ENCODE measurements at regions not wholly inside any gene's neighbourhood (a gene's known extent, or its start where the extent isn't known, plus 50 kb on each side); places are given as distances from the start of the nearest gene placed in this dataset.

DNA sequence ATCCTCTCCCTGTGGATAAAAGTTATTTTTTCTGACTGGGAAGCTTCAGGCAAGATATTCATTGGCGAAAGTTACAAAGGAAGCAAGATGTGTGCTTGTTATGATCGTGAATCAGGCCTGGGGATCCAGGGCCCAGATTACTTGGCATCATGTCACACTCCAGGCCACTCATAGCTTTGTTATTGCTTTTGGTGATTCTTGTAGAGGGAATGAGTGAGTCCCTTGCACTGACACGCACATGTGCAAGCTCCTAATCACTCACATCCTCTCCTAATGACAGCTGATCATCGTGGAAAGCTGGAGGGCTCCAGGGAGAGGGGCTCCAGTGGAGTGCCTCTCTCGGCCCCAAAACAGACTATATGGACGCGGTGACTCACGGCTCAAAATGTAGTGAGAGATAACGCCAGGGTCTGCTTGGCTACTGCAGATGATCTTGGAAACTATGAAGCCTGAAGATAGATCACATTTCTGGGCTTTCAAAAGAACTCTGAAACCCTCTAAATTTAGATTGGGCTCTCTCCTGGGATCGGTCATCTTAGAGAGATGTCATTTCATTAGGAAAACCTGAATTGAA lies 481.1 kb upstream of the USP24 start:
- no peaks in the 10 kb centered on the region; the same call in 1 of the 2 replicates for H3K27me3 Mint-ChIP-seq (ENCODE audit: low read depth)
- H3K4me3 Mint-ChIP-seq, result no peak overlapping the region
- H3K4me1 Mint-ChIP-seq, result 0 out of 2 replicates have a peak, but pooled peaks cover 3% of the 10 kb centered on the region
- ChIA-PET POLR2A (no interaction called here), CTCF (no interaction called here)
- ATAC-seq (no peak), DNase-seq (ENCODE audit: low spot score) (no peak)
- H3K27ac Mint-ChIP-seq, result no peak overlapping the region
- no peaks in the 10 kb centered on the region for H3K36me3 Mint-ChIP-seq
- TF ChIP-seq, protein P1, sequence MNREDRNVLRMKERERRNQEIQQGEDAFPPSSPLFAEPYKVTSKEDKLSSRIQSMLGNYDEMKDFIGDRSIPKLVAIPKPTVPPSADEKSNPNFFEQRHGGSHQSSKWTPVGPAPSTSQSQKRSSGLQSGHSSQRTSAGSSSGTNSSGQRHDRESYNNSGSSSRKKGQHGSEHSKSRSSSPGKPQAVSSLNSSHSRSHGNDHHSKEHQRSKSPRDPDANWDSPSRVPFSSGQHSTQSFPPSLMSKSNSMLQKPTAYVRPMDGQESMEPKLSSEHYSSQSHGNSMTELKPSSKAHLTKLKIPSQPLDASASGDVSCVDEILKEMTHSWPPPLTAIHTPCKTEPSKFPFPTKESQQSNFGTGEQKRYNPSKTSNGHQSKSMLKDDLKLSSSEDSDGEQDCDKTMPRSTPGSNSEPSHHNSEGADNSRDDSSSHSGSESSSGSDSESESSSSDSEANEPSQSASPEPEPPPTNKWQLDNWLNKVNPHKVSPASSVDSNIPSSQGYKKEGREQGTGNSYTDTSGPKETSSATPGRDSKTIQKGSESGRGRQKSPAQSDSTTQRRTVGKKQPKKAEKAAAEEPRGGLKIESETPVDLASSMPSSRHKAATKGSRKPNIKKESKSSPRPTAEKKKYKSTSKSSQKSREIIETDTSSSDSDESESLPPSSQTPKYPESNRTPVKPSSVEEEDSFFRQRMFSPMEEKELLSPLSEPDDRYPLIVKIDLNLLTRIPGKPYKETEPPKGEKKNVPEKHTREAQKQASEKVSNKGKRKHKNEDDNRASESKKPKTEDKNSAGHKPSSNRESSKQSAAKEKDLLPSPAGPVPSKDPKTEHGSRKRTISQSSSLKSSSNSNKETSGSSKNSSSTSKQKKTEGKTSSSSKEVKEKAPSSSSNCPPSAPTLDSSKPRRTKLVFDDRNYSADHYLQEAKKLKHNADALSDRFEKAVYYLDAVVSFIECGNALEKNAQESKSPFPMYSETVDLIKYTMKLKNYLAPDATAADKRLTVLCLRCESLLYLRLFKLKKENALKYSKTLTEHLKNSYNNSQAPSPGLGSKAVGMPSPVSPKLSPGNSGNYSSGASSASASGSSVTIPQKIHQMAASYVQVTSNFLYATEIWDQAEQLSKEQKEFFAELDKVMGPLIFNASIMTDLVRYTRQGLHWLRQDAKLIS (CRISPR knock-in tag; IDR thresholded peaks at IDR 0.05; ENCODE audit: borderline replicate concordance), result no peak
- TF ChIP-seq, protein P2, sequence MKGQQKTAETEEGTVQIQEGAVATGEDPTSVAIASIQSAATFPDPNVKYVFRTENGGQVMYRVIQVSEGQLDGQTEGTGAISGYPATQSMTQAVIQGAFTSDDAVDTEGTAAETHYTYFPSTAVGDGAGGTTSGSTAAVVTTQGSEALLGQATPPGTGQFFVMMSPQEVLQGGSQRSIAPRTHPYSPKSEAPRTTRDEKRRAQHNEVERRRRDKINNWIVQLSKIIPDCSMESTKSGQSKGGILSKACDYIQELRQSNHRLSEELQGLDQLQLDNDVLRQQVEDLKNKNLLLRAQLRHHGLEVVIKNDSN (CRISPR knock-in tag; IDR thresholded peaks at IDR 0.05), result no peak
- TF ChIP-seq GABPB1 (CRISPR knock-in tag; IDR thresholded peaks at IDR 0.05), result no peak
- TF ChIP-seq, protein P3, sequence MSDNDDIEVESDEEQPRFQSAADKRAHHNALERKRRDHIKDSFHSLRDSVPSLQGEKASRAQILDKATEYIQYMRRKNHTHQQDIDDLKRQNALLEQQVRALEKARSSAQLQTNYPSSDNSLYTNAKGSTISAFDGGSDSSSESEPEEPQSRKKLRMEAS (CRISPR knock-in tag; IDR thresholded peaks at IDR 0.05), result no peak
- no peak for TF ChIP-seq ZNF219 (CRISPR knock-in tag; IDR thresholded peaks at IDR 0.05; ENCODE audit: borderline replicate concordance)
- no peaks in the 10 kb centered on the region for H3K9me3 Mint-ChIP-seq

DNA sequence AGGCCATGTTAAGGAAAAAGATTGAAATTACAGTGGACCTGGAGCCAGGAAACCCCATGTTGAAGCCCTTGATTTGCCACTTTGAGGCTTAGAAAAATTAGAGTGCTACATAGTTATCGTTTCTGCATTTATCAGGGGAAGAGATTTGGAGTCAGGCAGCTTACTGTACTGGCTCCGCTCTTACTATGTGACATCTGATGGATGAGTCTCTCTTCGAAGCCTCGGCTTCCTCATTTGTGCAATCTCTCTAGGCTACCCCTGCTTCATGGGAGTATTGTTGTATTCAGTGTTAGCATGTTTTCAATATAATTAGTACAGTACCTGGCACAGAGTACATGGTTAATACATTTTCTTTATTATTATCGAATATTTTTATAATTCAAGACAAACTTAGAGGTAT lies 480.4 kb upstream of the USP24 start:
- Mint-ChIP-seq H3K9me3 (no peaks in the 10 kb centered on the region), H3K36me3 (no peaks in the 10 kb centered on the region), H3K27me3 (ENCODE audit: low read depth) (no peaks in the 10 kb centered on the region; the same call in 1 of the 2 replicates), H3K4me1 (0 out of 2 replicates have a peak, but pooled peaks cover 3% of the 10 kb centered on the region), H3K4me3 (no peak overlapping the region), H3K27ac (no peak overlapping the region)
- ChIA-PET CTCF (interaction anchor here (0.6 kb wide), 1 partner anchor 963 kb away, joined by 3 read pairs; no protein-coding TSS in a partner anchor), POLR2A (no interaction called here)
- DNase-seq (ENCODE audit: low spot score) (no peak), ATAC-seq (no peak)
- TF ChIP-seq SMAD4 (CRISPR knock-in tag; IDR thresholded peaks at IDR 0.05), result no peak
- no peak for TF ChIP-seq SMAD3 (CRISPR knock-in tag; IDR thresholded peaks at IDR 0.05; ENCODE audit: borderline replicate concordance)
- TF ChIP-seq, protein P4, sequence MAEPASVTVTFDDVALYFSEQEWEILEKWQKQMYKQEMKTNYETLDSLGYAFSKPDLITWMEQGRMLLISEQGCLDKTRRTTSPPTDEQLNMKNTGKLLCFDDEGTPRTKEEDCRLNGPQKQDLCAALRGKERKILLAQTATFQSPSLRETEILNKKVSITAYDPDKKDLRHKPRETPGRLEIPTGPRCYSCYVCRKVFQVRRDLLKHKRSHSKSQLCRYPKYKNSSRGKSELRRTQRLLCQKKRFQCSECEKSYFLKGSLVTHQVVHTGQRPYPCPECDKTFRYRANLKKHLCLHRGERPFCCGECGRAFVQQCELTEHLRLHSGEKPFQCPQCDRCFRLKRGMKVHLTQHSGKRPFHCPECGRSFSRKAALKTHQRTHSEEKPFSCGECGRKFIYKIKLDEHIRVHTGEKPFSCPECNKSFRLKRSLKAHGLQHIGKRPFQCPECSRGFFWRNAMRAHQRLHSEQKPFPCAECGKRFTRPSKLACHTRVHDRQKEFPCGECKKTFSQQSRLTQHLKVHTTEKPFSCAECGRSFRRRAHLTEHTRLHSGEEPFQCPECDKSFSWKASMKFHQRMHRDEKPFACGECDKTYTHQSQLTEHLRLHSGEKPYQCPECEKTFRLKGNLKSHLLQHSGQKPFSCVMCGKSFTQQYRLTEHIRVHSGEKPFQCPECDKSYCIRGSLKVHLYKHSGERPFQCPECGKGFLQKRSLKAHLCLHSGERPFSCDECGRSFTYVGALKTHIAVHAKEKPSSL (CRISPR knock-in tag; conservative IDR thresholded peaks at IDR 0.05), result no peak

DNA sequence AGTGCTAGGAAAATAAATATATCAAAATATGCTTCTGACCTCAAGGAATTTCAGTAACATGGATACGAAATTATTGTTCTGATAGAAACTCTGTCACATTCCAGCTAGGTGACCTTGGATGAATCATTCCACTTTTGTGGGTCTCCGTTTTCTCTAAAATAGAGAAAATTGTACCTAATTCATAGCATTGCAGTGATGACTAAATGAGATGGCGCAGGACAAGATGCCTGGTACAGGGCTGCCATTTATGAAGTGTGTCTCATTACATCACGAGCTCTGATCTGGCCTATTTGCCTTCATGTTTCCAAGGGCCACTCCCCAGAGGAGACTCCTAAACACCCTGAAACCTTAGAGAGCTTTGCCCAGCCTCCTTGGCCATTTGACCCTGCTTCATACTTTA lies 480.0 kb upstream of the USP24 start:
- Mint-ChIP-seq H3K4me3 (no peak overlapping the region), H3K9me3 (no peaks in the 10 kb centered on the region), H3K27me3 (ENCODE audit: low read depth) (no peaks in the 10 kb centered on the region; the same call in 1 of the 2 replicates), H3K27ac (no peak overlapping the region), H3K4me1 (0 out of 2 replicates have a peak, but pooled peaks cover 3% of the 10 kb centered on the region), H3K36me3 (no peaks in the 10 kb centered on the region)
- TF ChIP-seq JUN (CRISPR knock-in tag; IDR thresholded peaks at IDR 0.05), result no peak
- TF ChIP-seq JAZF1 (CRISPR knock-in tag; IDR thresholded peaks at IDR 0.05), result no peak
- TF ChIP-seq FOXP1 (CRISPR knock-in tag; IDR thresholded peaks at IDR 0.05; ENCODE audit: borderline replicate concordance), result no peak
- TF ChIP-seq, protein P5, sequence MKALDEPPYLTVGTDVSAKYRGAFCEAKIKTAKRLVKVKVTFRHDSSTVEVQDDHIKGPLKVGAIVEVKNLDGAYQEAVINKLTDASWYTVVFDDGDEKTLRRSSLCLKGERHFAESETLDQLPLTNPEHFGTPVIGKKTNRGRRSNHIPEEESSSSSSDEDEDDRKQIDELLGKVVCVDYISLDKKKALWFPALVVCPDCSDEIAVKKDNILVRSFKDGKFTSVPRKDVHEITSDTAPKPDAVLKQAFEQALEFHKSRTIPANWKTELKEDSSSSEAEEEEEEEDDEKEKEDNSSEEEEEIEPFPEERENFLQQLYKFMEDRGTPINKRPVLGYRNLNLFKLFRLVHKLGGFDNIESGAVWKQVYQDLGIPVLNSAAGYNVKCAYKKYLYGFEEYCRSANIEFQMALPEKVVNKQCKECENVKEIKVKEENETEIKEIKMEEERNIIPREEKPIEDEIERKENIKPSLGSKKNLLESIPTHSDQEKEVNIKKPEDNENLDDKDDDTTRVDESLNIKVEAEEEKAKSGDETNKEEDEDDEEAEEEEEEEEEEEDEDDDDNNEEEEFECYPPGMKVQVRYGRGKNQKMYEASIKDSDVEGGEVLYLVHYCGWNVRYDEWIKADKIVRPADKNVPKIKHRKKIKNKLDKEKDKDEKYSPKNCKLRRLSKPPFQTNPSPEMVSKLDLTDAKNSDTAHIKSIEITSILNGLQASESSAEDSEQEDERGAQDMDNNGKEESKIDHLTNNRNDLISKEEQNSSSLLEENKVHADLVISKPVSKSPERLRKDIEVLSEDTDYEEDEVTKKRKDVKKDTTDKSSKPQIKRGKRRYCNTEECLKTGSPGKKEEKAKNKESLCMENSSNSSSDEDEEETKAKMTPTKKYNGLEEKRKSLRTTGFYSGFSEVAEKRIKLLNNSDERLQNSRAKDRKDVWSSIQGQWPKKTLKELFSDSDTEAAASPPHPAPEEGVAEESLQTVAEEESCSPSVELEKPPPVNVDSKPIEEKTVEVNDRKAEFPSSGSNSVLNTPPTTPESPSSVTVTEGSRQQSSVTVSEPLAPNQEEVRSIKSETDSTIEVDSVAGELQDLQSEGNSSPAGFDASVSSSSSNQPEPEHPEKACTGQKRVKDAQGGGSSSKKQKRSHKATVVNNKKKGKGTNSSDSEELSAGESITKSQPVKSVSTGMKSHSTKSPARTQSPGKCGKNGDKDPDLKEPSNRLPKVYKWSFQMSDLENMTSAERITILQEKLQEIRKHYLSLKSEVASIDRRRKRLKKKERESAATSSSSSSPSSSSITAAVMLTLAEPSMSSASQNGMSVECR (CRISPR knock-in tag; IDR thresholded peaks at IDR 0.05; ENCODE audit: borderline replicate concordance), result no peak
- TF ChIP-seq, protein P6, sequence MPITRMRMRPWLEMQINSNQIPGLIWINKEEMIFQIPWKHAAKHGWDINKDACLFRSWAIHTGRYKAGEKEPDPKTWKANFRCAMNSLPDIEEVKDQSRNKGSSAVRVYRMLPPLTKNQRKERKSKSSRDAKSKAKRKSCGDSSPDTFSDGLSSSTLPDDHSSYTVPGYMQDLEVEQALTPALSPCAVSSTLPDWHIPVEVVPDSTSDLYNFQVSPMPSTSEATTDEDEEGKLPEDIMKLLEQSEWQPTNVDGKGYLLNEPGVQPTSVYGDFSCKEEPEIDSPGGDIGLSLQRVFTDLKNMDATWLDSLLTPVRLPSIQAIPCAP (CRISPR knock-in tag; IDR thresholded peaks at IDR 0.05), result no peak
- no peak for TF ChIP-seq GABPB1 (CRISPR knock-in tag; IDR thresholded peaks at IDR 0.05)
- TF ChIP-seq, protein P7, sequence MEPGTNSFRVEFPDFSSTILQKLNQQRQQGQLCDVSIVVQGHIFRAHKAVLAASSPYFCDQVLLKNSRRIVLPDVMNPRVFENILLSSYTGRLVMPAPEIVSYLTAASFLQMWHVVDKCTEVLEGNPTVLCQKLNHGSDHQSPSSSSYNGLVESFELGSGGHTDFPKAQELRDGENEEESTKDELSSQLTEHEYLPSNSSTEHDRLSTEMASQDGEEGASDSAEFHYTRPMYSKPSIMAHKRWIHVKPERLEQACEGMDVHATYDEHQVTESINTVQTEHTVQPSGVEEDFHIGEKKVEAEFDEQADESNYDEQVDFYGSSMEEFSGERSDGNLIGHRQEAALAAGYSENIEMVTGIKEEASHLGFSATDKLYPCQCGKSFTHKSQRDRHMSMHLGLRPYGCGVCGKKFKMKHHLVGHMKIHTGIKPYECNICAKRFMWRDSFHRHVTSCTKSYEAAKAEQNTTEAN (CRISPR knock-in tag; IDR thresholded peaks at IDR 0.05), result no peak
- TF ChIP-seq, protein P8, sequence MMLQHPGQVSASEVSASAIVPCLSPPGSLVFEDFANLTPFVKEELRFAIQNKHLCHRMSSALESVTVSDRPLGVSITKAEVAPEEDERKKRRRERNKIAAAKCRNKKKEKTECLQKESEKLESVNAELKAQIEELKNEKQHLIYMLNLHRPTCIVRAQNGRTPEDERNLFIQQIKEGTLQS (CRISPR knock-in tag; conservative IDR thresholded peaks at IDR 0.05), result no peak
- ChIA-PET POLR2A (no interaction called here), CTCF (interaction anchor here (0.6 kb wide), 1 partner anchor 963 kb away, joined by 3 read pairs; no protein-coding TSS in a partner anchor)
- DNase-seq (ENCODE audit: low spot score), result no peak
- no peak for ATAC-seq
